GM18505 (cell line): ENCODE measurements at regions not wholly inside any gene's neighbourhood (a gene's known extent, or its start where the extent isn't known, plus 50 kb on each side); places are given as distances from the start of the nearest gene placed in this dataset.
"Not testable (repeated sequence)": the region's sequence is repeated elsewhere in the genome, so short reads cannot be mapped to it uniquely, and the experiment has no call there.

Experiments
- ATAC-seq: cut with Tn5 transposase; IDR thresholded peaks from one replicate; pipeline ENCODE4 v1.9.1; 2021; ENCODE audit not compliant: unreplicated experiment
- POLR2A ChIP-seq: IDR thresholded peaks from 4 replicates; pipeline ENCODE4 v1.6.1; 2011; ENCODE audit warnings: borderline replicate concordance; ENCODE audit not compliant: insufficient read depth, insufficient read length; ENCODE audit errors: extremely low read depth

DNA sequence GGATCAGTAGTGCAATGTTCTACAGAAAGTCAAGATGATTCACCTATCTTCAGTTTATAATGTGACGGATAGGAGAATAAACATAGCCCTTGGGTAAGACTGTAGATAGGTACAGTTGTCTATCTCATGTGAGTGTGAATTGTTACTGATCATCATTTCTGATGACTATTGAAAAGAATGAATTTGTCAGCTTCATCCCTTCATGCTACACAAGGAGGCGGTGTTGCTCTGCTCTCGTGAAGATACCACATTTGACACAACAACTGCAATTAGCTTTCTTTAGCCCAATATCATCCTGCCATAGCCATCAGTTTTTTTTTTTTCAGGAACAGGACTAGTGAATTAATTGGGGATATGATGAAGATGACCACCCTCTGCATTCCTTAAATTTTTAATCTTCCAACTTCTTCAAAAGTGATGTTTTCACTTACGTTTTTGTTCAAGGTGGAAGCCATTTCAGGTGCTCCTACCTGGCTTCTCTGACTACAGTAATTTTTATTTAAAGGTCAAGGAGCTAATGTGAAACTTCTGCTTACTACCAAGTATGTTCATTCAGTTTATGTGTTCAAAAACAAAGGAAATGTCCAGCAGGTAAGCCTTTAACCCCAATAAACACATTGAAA lies 152.9 kb upstream of the MOCS2 start:
- ATAC-seq = no peak
- TF ChIP-seq POLR2A = no peak

- no peak for ATAC-seq
- no peak for TF ChIP-seq POLR2A
Observed at GRCh38 chr5:53263151-53263550, 153.6 kb upstream of the MOCS2 start.

GRCh38 chr5:53265043-53265442 lies 155.5 kb upstream of the MOCS2 start:
- no peak for ATAC-seq
- no peak for TF ChIP-seq POLR2A

- ATAC-seq = not testable (repeated sequence)
Observed at GRCh38 chr5:53268241-53268640, 158.7 kb upstream of the MOCS2 start.

DNA sequence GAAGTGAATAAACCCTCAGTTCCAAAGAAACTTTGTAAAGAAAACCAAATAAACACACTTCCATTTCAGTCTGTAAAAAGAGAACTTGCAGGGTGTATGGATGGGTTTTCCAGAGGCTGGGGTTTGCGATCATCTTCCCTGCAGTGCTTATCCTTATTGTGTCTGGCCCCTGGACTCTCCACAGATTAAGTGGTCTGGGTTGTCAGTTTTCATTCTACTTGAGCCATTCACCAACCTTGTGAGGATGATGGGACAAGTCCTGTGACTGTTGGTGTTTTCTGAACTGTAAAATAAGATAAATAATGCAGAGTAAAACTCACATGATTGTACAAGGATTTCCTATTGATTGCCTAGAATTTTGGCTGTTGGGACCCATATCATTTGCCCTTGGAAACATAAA lies 166.1 kb upstream of the MOCS2 start:
- TF ChIP-seq POLR2A = no peak
- no peak for ATAC-seq

- no peak for ATAC-seq
Observed at GRCh38 chr5:53276825-53277224, 167.3 kb upstream of the MOCS2 start.

GRCh38 chr5:53277491-53277890 lies 167.9 kb upstream of the MOCS2 start:
- ATAC-seq = no peak
- TF ChIP-seq POLR2A = no peak

More at GRCh38 chr5:53276825-53277224, 167.3 kb upstream of the MOCS2 start:
- no peak for TF ChIP-seq POLR2A

DNA sequence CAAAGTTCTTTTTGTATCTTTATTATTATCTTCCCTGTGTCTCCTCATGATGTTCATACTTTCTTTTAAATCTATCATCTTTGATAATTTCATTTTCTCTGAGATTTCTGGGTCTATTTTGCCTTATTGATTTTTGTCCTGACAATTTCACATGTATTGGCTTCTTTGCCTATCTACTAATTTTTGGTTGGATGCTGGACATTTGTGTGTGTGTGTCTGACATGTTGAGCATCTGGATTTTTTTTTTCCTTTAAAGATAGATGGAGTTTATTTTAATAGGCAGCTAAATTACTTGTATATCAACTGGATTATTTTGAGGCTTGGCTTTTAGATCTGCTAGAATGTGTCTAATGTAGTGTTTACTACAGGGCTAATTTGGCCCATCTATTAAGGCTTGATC lies 178.0 kb upstream of the MOCS2 start:
- no peak for TF ChIP-seq POLR2A
- no peak for ATAC-seq

- TF ChIP-seq POLR2A = no peak
- no peak for ATAC-seq
Observed at GRCh38 chr5:53288511-53288910, 179.0 kb upstream of the MOCS2 start.

DNA sequence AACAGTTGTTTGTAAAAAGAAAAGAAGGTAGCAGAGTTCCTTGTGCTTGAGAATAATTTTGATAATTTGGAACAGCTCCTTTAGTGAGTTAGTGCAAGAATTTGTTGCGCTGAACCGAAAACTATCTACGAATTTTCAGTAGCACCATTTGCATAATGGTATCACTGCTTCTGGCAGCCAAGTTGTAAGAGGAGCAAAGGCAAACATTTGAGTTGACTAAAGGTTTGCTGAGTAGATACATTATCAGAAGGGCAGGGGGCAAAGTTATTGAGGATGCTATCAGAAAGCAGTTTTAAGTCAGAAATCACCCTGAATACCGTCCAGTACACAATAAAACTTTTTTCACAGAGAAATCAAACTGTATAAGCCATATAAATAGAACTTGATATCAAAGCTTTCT lies 181.5 kb upstream of the MOCS2 start:
- no peak for TF ChIP-seq POLR2A
- ATAC-seq = no peak

- TF ChIP-seq POLR2A = no peak
- ATAC-seq = no peak
Observed at GRCh38 chr5:53291528-53291927, 182.0 kb upstream of the MOCS2 start.

DNA sequence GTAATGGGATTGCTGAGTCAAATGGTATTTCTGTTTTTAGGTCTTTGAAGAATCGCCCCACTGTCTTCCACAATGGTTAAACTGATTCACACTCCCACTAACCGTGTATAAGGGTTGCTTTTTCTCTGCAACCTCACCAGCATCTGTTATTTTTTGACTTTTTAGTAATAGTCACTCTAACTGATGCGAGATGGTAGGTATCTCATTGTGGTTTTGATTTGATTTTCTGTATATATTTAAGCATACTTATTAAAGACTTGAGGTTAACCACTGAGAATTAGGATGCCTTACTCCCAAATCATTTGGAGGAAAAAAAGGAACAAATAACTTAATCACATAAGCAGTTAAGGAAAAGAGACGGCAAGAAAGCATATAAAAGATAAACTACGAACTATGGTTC lies 181.6 kb upstream of the FST start:
- no peak for ATAC-seq
- TF ChIP-seq POLR2A = no peak

GRCh38 chr5:53302529-53302928 lies 177.9 kb upstream of the FST start:
- ATAC-seq = no peak
- TF ChIP-seq POLR2A = no peak

DNA sequence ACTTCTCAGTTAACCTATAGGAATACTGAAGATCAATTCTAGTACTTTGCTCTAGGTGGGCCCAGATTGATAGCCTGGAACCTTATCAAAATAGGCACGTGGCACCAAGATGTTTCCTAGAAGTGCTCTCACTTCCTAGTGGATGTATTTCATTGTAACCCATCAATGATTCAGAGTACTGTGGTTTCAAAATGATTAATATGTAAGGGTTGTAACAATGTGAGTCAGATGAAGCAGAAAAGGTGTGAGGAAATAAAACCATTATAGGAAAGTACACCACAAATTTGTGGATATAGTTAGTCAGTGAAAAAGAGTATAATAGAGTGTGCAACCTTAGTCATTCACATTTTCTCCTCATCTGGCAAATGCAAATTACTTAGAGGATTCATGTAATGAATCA lies 177.3 kb upstream of the FST start:
- ATAC-seq = no peak
- no peak for TF ChIP-seq POLR2A

GRCh38 chr5:53305316-53305715 lies 175.1 kb upstream of the FST start:
- not testable (repeated sequence) for ATAC-seq
